WTC11 (cell line): ENCODE measurements at regions not wholly inside any gene's neighbourhood (a gene's known extent, or its start where the extent isn't known, plus 50 kb on each side); places are given as distances from the start of the nearest gene placed in this dataset.

Experiments
- ATAC-seq: fragments of 200-7000 bp; cut with Tn5 transposase; 2 replicates; pipeline ENCODE4 v1.10.0; 2021; ENCODE audit warnings: mild to moderate bottlenecking, moderate library complexity
- CTCF ChIA-PET: fragments of 300-600 bp; sonication (Branson Sonifier 250); formaldehyde crosslinking; loops from one replicate; lab custom pipeline; 2021; ENCODE audit warnings: antibody characterized with exemption; lab: Charles Lee
- POLR2A ChIA-PET: fragments of 350-600 bp; sonication (Branson Sonifier 250); formaldehyde crosslinking; loops from one replicate; lab custom pipeline; 2021; ENCODE audit warnings: antibody characterized with exemption; lab: Charles Lee
- DNase-seq: peaks from one replicate; pipeline ENCODE4 v3.0.0; 2021; ENCODE audit warnings: low spot score
- H3K27ac Mint-ChIP-seq: 2 replicates; pipeline ENCODE4 v1.8.0; 2021; ENCODE audit warnings: mixed read lengths
- H3K27me3 Mint-ChIP-seq: 2 replicates; pipeline ENCODE4 v1.8.0; 2021; ENCODE audit warnings: low read depth, mild to moderate bottlenecking, moderate library complexity, mixed read lengths
- H3K36me3 Mint-ChIP-seq: 2 replicates; pipeline ENCODE4 v1.8.0; 2021; ENCODE audit warnings: mixed read lengths
- H3K4me1 Mint-ChIP-seq: 2 replicates; pipeline ENCODE4 v1.8.0; 2022; ENCODE audit warnings: mixed read lengths
- H3K4me3 Mint-ChIP-seq: 2 replicates; pipeline ENCODE4 v1.8.0; 2021; ENCODE audit warnings: mild to moderate bottlenecking, moderate library complexity, mixed read lengths
- H3K9me3 Mint-ChIP-seq: 2 replicates; pipeline ENCODE4 v1.8.0; 2021; ENCODE audit warnings: mixed read lengths
- ARID4B ChIP-seq: sonication (generic); formaldehyde crosslinking; IDR thresholded peaks from 2 replicates; pipeline ENCODE4 v1.8.0; 2023; ENCODE audit warnings: missing genetic modification reagents, mild to moderate bottlenecking, borderline replicate concordance
- ATF6 ChIP-seq: sonication (generic); formaldehyde crosslinking; IDR thresholded peaks from 2 replicates; pipeline ENCODE4 v1.8.1; 2023; ENCODE audit warnings: mild to moderate bottlenecking, missing genetic modification reagents
- CBFB ChIP-seq: sonication (generic); formaldehyde crosslinking; IDR thresholded peaks from 2 replicates; pipeline ENCODE4 v1.8.1; 2022; ENCODE audit warnings: mild to moderate bottlenecking, low read depth, missing genetic modification reagents
- E2F1 ChIP-seq: sonication (generic); formaldehyde crosslinking; IDR thresholded peaks from 2 replicates; pipeline ENCODE4 v1.8.0; 2022; ENCODE audit warnings: mild to moderate bottlenecking, missing genetic modification reagents
- ERG ChIP-seq: fragments of 250-450 bp; sonication (Bioruptor Pico); IDR thresholded peaks from 2 replicates; pipeline ENCODE4 v1.8.0; 2021; ENCODE audit warnings: mild to moderate bottlenecking
- FOXJ3 ChIP-seq: sonication (generic); formaldehyde crosslinking; IDR thresholded peaks from 2 replicates; pipeline ENCODE4 v1.9.0; 2021; ENCODE audit warnings: missing genetic modification reagents, mild to moderate bottlenecking, borderline replicate concordance
- GABPB1 ChIP-seq: sonication (generic); formaldehyde crosslinking; IDR thresholded peaks from 2 replicates; pipeline ENCODE4 v1.8.1; 2023; ENCODE audit warnings: mild to moderate bottlenecking, missing genetic modification reagents
- GRHL2 ChIP-seq: fragments of 250-450 bp; sonication (Bioruptor Pico); IDR thresholded peaks from 2 replicates; pipeline ENCODE4 v1.8.0; 2022; ENCODE audit warnings: mild to moderate bottlenecking, moderate library complexity; ENCODE audit not compliant: insufficient replicate concordance, severe bottlenecking
- GTF2I ChIP-seq: fragments of 250-450 bp; sonication (Bioruptor Pico); conservative IDR thresholded peaks from 2 replicates; pipeline ENCODE4 v1.4.0; 2021; ENCODE audit warnings: mild to moderate bottlenecking
- JAZF1 ChIP-seq: fragments of 250-450 bp; sonication (Bioruptor Pico); IDR thresholded peaks from 2 replicates; pipeline ENCODE4 v1.9.0; 2021; ENCODE audit warnings: moderate library complexity, mild to moderate bottlenecking, inconsistent platforms
- JUN ChIP-seq: sonication (generic); formaldehyde crosslinking; IDR thresholded peaks from 2 replicates; pipeline ENCODE4 v1.8.0; 2023; ENCODE audit warnings: mild to moderate bottlenecking, missing genetic modification reagents
- KAT7 ChIP-seq: sonication (generic); formaldehyde crosslinking; IDR thresholded peaks from 2 replicates; pipeline ENCODE4 v1.8.1; 2023; ENCODE audit warnings: missing genetic modification reagents, mild to moderate bottlenecking, borderline replicate concordance
- RORB ChIP-seq: fragments of 250-450 bp; sonication (Bioruptor Pico); IDR thresholded peaks from 2 replicates; pipeline ENCODE4 v1.9.0; 2021; ENCODE audit warnings: mild to moderate bottlenecking
- SOX15 ChIP-seq: fragments of 250-450 bp; sonication (Bioruptor Pico); IDR thresholded peaks from 2 replicates; pipeline ENCODE4 v1.9.0; 2021; ENCODE audit warnings: mild to moderate bottlenecking
- STAT6 ChIP-seq: sonication (generic); formaldehyde crosslinking; conservative IDR thresholded peaks from 2 replicates; pipeline ENCODE4 v1.8.1; 2023; ENCODE audit warnings: mild to moderate bottlenecking, low read depth, missing genetic modification reagents, moderate library complexity
- TP53 ChIP-seq: sonication (generic); formaldehyde crosslinking; IDR thresholded peaks from 2 replicates; pipeline ENCODE4 v1.8.1; 2023; ENCODE audit warnings: mild to moderate bottlenecking, missing genetic modification reagents
- ZNF121 ChIP-seq: sonication (generic); formaldehyde crosslinking; IDR thresholded peaks from 2 replicates; pipeline ENCODE4 v1.8.0; 2023; ENCODE audit warnings: missing genetic modification reagents
- ZNF232 ChIP-seq: sonication (generic); formaldehyde crosslinking; IDR thresholded peaks from 2 replicates; pipeline ENCODE4 v1.8.0; 2022; ENCODE audit warnings: mild to moderate bottlenecking, missing genetic modification reagents

- no peak for TF ChIP-seq ARID4B (CRISPR knock-in tag)
- TF ChIP-seq ZNF232: no peak
- TF ChIP-seq JAZF1 (CRISPR knock-in tag): no peak
- no peak for TF ChIP-seq KAT7
- no peak for TF ChIP-seq TP53 (CRISPR knock-in tag)
- TF ChIP-seq, all 79 proteins: peak for 0
Observed at GRCh38 chr10:44065788-44066526, 318.9 kb downstream of the CXCL12 start (continued).

GRCh38 chr10:44064987-44065787 is 319.7 kb downstream of the CXCL12 start:
- Mint-ChIP-seq H3K4me1 (peaks cover 6% of the 10 kb centered on the region; the same call in 1 of the 2 replicates), H3K36me3 (no peaks in the 10 kb centered on the region), H3K27ac (no peak overlapping the region), H3K4me3 (no peak overlapping the region), H3K9me3 (peaks cover 3% of the 10 kb centered on the region; the same call in 1 of the 2 replicates), H3K27me3 (peaks cover 2% of the 10 kb centered on the region; the same call in 1 of the 2 replicates)
- POLR2A ChIA-PET: no interaction called here
- ATAC-seq (no peak), DNase-seq (no peak)
- CTCF ChIA-PET: no interaction called here
- TF ChIP-seq GTF2I (CRISPR knock-in tag) (no peak), FOXJ3 (no peak), ATF6 (no peak), JUN (CRISPR knock-in tag) (no peak), GRHL2 (CRISPR knock-in tag) (no peak), SOX15 (no peak), ERG (CRISPR knock-in tag) (no peak), E2F1 (CRISPR knock-in tag) (no peak), STAT6 (no peak), RORB (CRISPR knock-in tag) (no peak), CBFB (no peak), GABPB1 (CRISPR knock-in tag) (no peak), ZNF121 (CRISPR knock-in tag) (no peak), ARID4B (CRISPR knock-in tag) (no peak)
